ENCODE measurements at regions not wholly inside any gene's neighbourhood (a gene's known extent, or its start where the extent isn't known, plus 50 kb on each side); places are given as distances from the start of the nearest gene placed in this dataset. TPM values are rescaled to one million over a fixed set of nuclear protein-coding genes. Genes with fewer than 3 reads are reported as not detected.

DNA sequence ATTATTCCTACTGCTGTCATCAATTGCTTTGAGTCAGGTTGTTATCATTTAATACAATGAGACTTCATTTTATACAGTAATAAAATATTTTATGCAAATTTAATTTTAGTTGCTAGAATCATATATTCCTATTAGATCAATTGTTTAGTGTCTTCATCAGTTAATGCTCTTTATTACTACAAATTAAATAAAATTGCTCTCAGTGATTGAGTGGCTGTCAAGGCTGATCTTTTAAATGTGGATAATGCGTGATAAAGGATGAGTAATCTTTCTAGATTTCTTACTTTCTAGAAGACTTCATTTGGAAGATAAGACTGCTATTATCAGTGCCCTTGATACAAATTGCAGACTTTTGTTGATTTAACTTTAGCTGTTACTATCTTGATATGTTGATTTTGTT, 59.6 kb upstream of the CDH2 start:
- intact Hi-C loops (cut with micrococcal nuclease; ENCODE audit: unreplicated experiment): no loop called here
- CTCF ChIA-PET: no interaction called here
- Histone ChIP-seq H3K27me3 (replicated peaks; ENCODE audit: control insufficient read depth, insufficient read depth, low read length) (no peaks in the 10 kb centered on the region), H3K4me3 (ENCODE audit: low read depth, low read length) (no peak overlapping the region), H3K36me3 (ENCODE audit: control insufficient read depth, insufficient read depth, low read length) (no peaks in the 10 kb centered on the region), H3K4me1 (no peaks in the 10 kb centered on the region), H3K9me3 (no peaks in the 10 kb centered on the region)
- no peaks in the 10 kb centered on the region for H3K9me3 Mint-ChIP-seq (ENCODE audit: unreplicated experiment)
- no peak for DNase-seq
- H3K27ac Mint-ChIP-seq (ENCODE audit: unreplicated experiment): no peak overlapping the region
- POLR2A ChIA-PET: no interaction called here
- no peaks in the 10 kb centered on the region for H3K4me1 Mint-ChIP-seq (ENCODE audit: low read depth, unreplicated experiment)
- H3K27me3 Mint-ChIP-seq (ENCODE audit: insufficient read depth, unreplicated experiment): no peaks in the 10 kb centered on the region
- TF ChIP-seq, protein P1, sequence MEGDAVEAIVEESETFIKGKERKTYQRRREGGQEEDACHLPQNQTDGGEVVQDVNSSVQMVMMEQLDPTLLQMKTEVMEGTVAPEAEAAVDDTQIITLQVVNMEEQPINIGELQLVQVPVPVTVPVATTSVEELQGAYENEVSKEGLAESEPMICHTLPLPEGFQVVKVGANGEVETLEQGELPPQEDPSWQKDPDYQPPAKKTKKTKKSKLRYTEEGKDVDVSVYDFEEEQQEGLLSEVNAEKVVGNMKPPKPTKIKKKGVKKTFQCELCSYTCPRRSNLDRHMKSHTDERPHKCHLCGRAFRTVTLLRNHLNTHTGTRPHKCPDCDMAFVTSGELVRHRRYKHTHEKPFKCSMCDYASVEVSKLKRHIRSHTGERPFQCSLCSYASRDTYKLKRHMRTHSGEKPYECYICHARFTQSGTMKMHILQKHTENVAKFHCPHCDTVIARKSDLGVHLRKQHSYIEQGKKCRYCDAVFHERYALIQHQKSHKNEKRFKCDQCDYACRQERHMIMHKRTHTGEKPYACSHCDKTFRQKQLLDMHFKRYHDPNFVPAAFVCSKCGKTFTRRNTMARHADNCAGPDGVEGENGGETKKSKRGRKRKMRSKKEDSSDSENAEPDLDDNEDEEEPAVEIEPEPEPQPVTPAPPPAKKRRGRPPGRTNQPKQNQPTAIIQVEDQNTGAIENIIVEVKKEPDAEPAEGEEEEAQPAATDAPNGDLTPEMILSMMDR (IDR thresholded peaks at IDR 0.05; ENCODE audit: insufficient read depth in 1 of 2, low read depth in 1 of 2, low read length in 1 of 2, severe bottlenecking in 1 of 2, unreplicated experiment in 1 of 2): no peak
- H3K4me3 Mint-ChIP-seq (ENCODE audit: unreplicated experiment): no peak overlapping the region
- no peaks in the 10 kb centered on the region for H3K36me3 Mint-ChIP-seq (ENCODE audit: insufficient read depth, unreplicated experiment)
- BruUV-seq (replicated peaks): no TSS peak

Small RNAs in the stretch of these regions (microRNA-seq; reads per million reads assigned to microRNA genes)
- not detected for gene MIR302F
